ENCODE measurements at regions not wholly inside any gene's neighbourhood (a gene's known extent, or its start where the extent isn't known, plus 50 kb on each side); places are given as distances from the start of the nearest gene placed in this dataset.
"Not testable (repeated sequence)": the region's sequence is repeated elsewhere in the genome, so short reads cannot be mapped to it uniquely, and the experiment has no call there.

- Histone ChIP-seq H3K27me3 (replicated peaks in 1 of 7) (no peaks in the 10 kb centered on the region), H3K36me3 (no peaks in the 10 kb centered on the region), H3K27ac (no peak overlapping the region), H3K4me1 (no peaks in the 10 kb centered on the region), H3K4me3 (no peak overlapping the region), H3K9me3 (no peaks in the 10 kb centered on the region)
- 67 to 75% (median 69%) methylated on average over 9 of the region's 9 CpGs for WGBS, 5 donors
- intact Hi-C loops (cut with DNase I; ENCODE audit: low total_unique reads): no loop called here
- TF ChIP-seq POLR2A (IDR thresholded peaks at IDR 0.05) (no peak), POLR2AphosphoS5 (IDR thresholded peaks at IDR 0.05) (no peak), CTCF (IDR thresholded peaks at IDR 0.05 in 8 of 11, conservative IDR thresholded peaks at IDR 0.05 in 3 of 11) (no peak)
- DNase-seq: no peak
These were observed 147.8 kb upstream of the KRR1 start for GRCh38 chr12:75658901-75659823.

DNA sequence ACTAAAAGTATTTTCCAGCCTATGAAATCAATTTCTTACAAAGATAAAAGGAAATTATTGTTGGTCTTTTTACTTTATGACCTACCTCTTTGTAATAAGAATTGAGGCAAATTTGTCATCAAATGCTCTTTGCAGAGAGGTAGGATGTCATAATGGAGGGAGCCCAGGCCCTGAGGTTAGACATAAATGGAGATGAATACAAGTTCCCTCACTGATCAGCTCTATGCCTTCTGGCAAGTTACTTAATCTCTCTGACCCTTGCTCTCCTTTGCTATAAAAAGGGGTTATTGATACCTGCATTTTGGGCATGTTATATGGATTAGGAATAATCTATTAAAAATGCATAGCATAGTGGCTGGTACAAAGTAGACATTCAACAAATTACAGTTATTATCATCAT is 146.9 kb upstream of the KRR1 start:
- no peaks in the 10 kb centered on the region for H3K27me3 ChIP-seq (replicated peaks in 1 of 7)
- no peak for TF ChIP-seq CTCF (IDR thresholded peaks at IDR 0.05 in 8 of 11, conservative IDR thresholded peaks at IDR 0.05 in 3 of 11)
- TF ChIP-seq POLR2A (IDR thresholded peaks at IDR 0.05): no peak
- no peak for TF ChIP-seq POLR2AphosphoS5 (IDR thresholded peaks at IDR 0.05)
- no peaks in the 10 kb centered on the region for H3K36me3 ChIP-seq
- H3K27ac ChIP-seq: no peak overlapping the region
- H3K9me3 ChIP-seq: no peaks in the 10 kb centered on the region
- intact Hi-C loops (cut with DNase I; ENCODE audit: low total_unique reads): no loop called here
- no peaks in the 10 kb centered on the region for H3K4me1 ChIP-seq
- no peak for DNase-seq
- no peak overlapping the region for H3K4me3 ChIP-seq

GRCh38 chr12:75657831-75658230 is 146.4 kb upstream of the KRR1 start:
- WGBS, 5 donors: 80 to 87% (median 83%) methylated on average over 2 of the region's 2 CpGs
- intact Hi-C loops (cut with DNase I; ENCODE audit: low total_unique reads): no loop called here
- no peaks in the 10 kb centered on the region for H3K27me3 ChIP-seq (replicated peaks in 1 of 7)
- H3K4me1 ChIP-seq: no peaks in the 10 kb centered on the region
- TF ChIP-seq POLR2A (IDR thresholded peaks at IDR 0.05) (no peak), POLR2AphosphoS5 (IDR thresholded peaks at IDR 0.05) (no peak), CTCF (IDR thresholded peaks at IDR 0.05 in 8 of 11, conservative IDR thresholded peaks at IDR 0.05 in 3 of 11) (no peak)
- no peaks in the 10 kb centered on the region for H3K36me3 ChIP-seq
- DNase-seq: no peak
- H3K27ac ChIP-seq: no peak overlapping the region
- H3K4me3 ChIP-seq: no peak overlapping the region
- no peaks in the 10 kb centered on the region for H3K9me3 ChIP-seq

GRCh38 chr12:75657354-75657753 is 145.9 kb upstream of the KRR1 start:
- H3K36me3 ChIP-seq; H3K9me3 ChIP-seq; H3K4me1 ChIP-seq; H3K27ac ChIP-seq; H3K27me3 ChIP-seq (replicated peaks in 1 of 7); DNase-seq; H3K4me3 ChIP-seq; intact Hi-C loops (cut with DNase I; ENCODE audit: low total_unique reads): not testable (repeated sequence)
- WGBS, 5 donors: 91 to 95% (median 93%) methylated on average over 6 of the region's 6 CpGs

Data from spleen (tissue), 11 donors.